HEK293T (cell line): ENCODE measurements at regions not wholly inside any gene's neighbourhood (a gene's known extent, or its start where the extent isn't known, plus 50 kb on each side); places are given as distances from the start of the nearest gene placed in this dataset.

Experiments used
- ARNT ChIP-seq: fragments of 450-650 bp; IDR thresholded peaks from 2 replicates; pipeline ENCODE4 v1.6.1; 2017; ENCODE audit warnings: mild to moderate bottlenecking
- CTBP1 ChIP-seq: fragments of 450-650 bp; IDR thresholded peaks from 2 replicates; pipeline ENCODE4 v1.6.1; 2016; ENCODE audit warnings: borderline replicate concordance
- FOXK2 ChIP-seq: fragments of 450-650 bp; IDR thresholded peaks from 2 replicates; pipeline ENCODE4 v1.6.1; 2016; ENCODE audit warnings: mild to moderate bottlenecking
- SUZ12 ChIP-seq: fragments of 450-650 bp; IDR thresholded peaks from 2 replicates; pipeline ENCODE4 v1.6.1; 2016; ENCODE audit warnings: mild to moderate bottlenecking
- TARDBP ChIP-seq: fragments of 450-650 bp; IDR thresholded peaks from 2 replicates; pipeline ENCODE4 v1.6.1; 2016

GRCh38 chr9:75198436-75198835 is 110.1 kb downstream of the OSTF1 start:
- TF ChIP-seq TARDBP (no peak), CTBP1 (no peak), FOXK2 (no peak), ARNT (no peak), SUZ12 (no peak)
